IPS-20b (cell line): ENCODE measurements at regions not wholly inside any gene's neighbourhood (a gene's known extent, or its start where the extent isn't known, plus 50 kb on each side); places are given as distances from the start of the nearest gene placed in this dataset.
"Not testable (repeated sequence)": the region's sequence is repeated elsewhere in the genome, so short reads cannot be mapped to it uniquely, and the experiment has no call there.

Source experiments
- H3K27ac ChIP-seq: one replicate; pipeline ENCODE4 v1.5.1; 2013; ENCODE audit warnings: low read length
- H3K27me3 ChIP-seq: 2 replicates; pipeline ENCODE4 v1.6.1; 2013; ENCODE audit warnings: mild to moderate bottlenecking, low read length, inconsistent platforms; ENCODE audit not compliant: insufficient read depth
- H3K36me3 ChIP-seq: 2 replicates; pipeline ENCODE4 v1.6.1; 2013; ENCODE audit warnings: low read depth, mild to moderate bottlenecking, inconsistent platforms, low read length, moderate library complexity; ENCODE audit not compliant: insufficient read depth
- H3K4me1 ChIP-seq: 2 replicates; pipeline ENCODE4 v1.6.1; 2013; ENCODE audit warnings: mild to moderate bottlenecking, control low read depth, inconsistent platforms, low read length, moderate library complexity; ENCODE audit not compliant: insufficient read depth
- H3K4me3 ChIP-seq: 2 replicates; pipeline ENCODE4 v1.5.1; 2013; ENCODE audit warnings: mild to moderate bottlenecking, low read length, inconsistent platforms
- H3K9ac ChIP-seq: 2 replicates; pipeline ENCODE4 v1.6.1; 2013; ENCODE audit warnings: low read depth, mild to moderate bottlenecking, inconsistent platforms, low read length, moderate library complexity
- H3K9me3 ChIP-seq: 2 replicates; pipeline ENCODE4 v1.6.1; 2013; ENCODE audit warnings: mild to moderate bottlenecking, low read depth, low read length, inconsistent platforms; ENCODE audit not compliant: insufficient read depth

DNA sequence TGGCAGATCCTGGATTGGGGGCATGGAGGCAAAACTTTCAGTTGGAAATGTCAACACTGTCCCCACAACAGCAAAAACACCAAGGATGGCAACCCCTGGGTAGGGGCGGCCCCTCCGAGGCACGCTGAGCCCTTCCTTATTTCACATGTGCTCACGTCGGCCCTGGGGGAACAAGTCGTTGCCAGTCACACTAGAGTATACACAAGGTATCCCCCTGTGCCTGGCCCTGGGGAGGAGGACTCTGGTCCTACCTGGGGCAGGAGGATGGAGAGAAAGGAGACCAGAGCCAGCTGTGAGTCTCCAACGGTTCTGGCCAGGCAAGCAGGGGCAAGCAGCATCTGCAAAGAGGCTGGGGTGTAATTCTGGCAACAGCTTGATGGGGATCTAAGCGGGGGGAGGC, 126.9 kb upstream of the FOXD4L5 start:
- no peaks in the 10 kb centered on the region for H3K27me3 ChIP-seq
- H3K9me3 ChIP-seq: peaks cover 73% of the 10 kb centered on the region
- no peaks in the 10 kb centered on the region for H3K36me3 ChIP-seq
- no peak overlapping the region for H3K9ac ChIP-seq
- H3K27ac ChIP-seq: no peak overlapping the region
- H3K4me1 ChIP-seq: no peaks in the 10 kb centered on the region
- H3K4me3 ChIP-seq: no peak overlapping the region

DNA sequence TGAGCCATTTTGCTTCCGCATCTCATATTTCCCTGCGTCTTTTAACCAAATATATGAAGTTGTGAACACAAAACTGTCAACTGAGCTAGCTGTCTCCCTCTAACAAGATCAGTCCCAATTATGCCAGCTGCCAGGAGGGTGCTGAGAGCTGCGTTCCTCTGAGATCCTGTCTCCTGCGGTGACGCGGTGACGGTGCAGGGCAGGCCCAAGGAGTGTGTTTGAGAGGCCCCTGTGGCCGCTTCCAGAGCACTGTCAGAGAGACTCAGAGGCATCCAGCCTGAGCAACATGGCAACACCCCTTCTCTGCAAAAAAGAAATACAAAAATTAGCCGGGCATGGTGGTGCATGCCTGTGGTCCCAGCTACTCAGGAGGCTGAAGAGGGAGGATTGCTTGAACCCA, 126.3 kb upstream of the FOXD4L5 start:
- Histone ChIP-seq H3K9ac (no peak overlapping the region), H3K4me3 (no peak overlapping the region), H3K9me3 (peaks cover 69% of the 10 kb centered on the region), H3K36me3 (no peaks in the 10 kb centered on the region), H3K27ac (no peak overlapping the region), H3K4me1 (no peaks in the 10 kb centered on the region), H3K27me3 (no peaks in the 10 kb centered on the region)

DNA sequence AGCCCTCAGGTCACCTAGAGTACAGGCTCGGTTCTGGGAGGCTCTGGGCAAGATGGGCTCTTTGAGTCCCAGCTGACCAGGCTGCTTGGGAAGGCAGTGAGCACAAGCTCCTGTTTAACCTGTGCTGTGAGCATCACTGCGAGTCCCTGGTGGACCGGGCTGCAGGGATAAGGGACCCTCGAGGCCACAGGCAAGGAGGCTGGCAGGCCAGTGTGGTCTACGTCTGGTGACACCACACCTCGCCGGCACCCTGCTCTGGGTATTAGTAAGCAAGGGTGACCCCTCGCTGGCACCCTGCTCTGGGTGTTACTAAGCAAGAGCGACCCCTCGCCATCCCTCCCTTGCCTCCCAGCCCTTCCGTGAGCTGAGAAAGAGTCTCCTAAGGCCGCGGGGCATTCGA, 125.9 kb upstream of the FOXD4L5 start:
- H3K36me3 ChIP-seq: no peaks in the 10 kb centered on the region
- H3K27ac ChIP-seq: no peak overlapping the region
- H3K4me3 ChIP-seq: no peak overlapping the region
- no peaks in the 10 kb centered on the region for H3K27me3 ChIP-seq
- H3K4me1 ChIP-seq: no peaks in the 10 kb centered on the region
- peaks cover 68% of the 10 kb centered on the region for H3K9me3 ChIP-seq
- no peak overlapping the region for H3K9ac ChIP-seq

DNA sequence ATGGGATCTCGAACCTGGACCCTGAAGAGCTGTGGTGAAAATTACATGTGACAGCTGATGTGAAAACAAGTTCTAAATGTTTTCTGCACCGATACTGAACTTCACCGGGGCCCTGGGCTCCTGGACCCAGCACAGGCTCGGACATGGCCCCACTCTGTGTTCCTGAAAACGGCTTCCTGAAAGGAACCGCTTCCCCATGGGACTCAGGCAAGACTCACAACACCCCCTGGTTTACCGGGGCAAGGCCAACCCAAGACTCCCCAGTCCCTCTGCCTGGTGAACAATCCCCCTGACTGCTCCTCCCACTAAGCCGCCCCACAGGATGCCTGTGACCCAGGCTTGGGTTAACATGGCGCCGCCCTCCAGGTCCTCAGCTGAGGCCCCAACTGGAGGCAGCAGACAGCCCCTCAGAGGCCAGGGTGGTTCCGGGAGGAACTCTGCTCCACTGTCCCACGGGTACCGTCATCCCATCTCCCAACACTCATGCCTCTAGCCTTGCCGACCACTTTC, 124.5 kb upstream of the FOXD4L5 start:
- Histone ChIP-seq H3K9ac (no peak overlapping the region), H3K4me3 (no peak overlapping the region)

DNA sequence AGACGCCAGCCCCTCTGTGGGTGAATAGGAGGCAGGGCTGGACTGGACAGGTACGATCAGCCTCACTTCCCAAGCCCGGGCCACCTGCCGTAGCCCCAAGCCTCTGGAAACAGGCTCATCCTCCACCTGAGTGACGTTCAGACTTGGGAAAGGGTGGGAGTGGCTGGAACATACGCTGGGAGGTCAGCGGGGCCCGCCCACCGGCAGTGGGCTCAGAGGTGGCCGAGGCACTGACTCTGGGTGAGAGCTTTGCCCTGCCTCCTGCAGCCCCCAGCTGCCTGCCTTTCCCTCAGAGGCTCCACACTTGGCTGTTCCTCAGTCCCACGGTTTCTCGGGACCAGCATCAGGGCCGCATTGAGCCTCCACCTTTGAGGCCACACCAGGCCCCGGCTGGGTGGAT, 123.8 kb upstream of the FOXD4L5 start:
- not testable (repeated sequence) for H3K9ac ChIP-seq, H3K4me3 ChIP-seq, H3K36me3 ChIP-seq, H3K4me1 ChIP-seq, H3K27me3 ChIP-seq, H3K27ac ChIP-seq
- H3K9me3 ChIP-seq: peaks cover 66% of the 10 kb centered on the region

More for the DNA sequence above, 124.5 kb upstream of the FOXD4L5 start:
- H3K36me3 ChIP-seq: no peaks in the 10 kb centered on the region
- H3K27me3 ChIP-seq: no peaks in the 10 kb centered on the region
- H3K27ac ChIP-seq: no peak overlapping the region
- H3K4me1 ChIP-seq: no peaks in the 10 kb centered on the region
- peaks cover 66% of the 10 kb centered on the region for H3K9me3 ChIP-seq

DNA sequence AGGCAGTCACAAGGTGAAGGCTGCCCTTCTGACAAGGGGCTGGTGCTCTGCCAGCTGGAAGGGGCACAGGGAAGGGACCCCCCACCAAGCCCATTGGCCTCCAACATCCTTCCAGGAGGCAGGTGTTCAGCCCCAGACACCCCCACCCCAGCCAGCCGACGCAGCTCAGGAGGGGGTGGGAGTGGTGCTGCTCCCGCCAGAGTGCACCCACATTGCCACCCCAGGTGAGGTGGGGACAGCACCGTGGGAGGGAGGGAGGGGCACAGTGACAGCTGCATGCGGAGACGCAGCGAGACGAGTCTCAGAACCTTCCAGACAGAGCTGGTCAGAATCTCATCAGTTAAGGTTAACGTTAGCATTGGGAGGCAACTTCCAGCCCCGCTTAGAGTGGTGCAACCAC, 121.6 kb upstream of the FOXD4L5 start:
- H3K4me1 ChIP-seq, H3K27me3 ChIP-seq, H3K36me3 ChIP-seq, H3K9ac ChIP-seq, H3K27ac ChIP-seq, H3K4me3 ChIP-seq: not testable (repeated sequence)
- H3K9me3 ChIP-seq: peaks cover 55% of the 10 kb centered on the region

DNA sequence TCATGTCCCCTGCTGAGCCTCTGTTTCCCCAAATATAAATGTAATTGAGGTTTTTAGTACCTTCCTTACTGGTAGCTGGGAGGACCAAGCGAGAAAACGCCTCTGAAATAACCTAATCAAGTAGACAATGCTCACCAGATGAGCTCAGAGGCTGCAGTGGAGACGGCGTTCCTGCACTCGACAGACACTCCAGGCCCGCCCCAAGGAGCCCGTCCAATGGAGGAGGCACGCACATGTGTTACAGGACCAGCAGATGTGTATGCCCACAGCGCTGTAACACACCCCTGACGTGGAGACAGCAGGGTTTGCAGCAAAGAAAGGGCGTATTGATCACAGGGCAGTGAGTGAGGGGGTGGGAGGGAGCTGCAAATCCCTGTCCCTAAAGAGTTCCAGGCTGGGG, 120.8 kb upstream of the FOXD4L5 start:
- H3K36me3 ChIP-seq, H3K27ac ChIP-seq, H3K4me1 ChIP-seq, H3K4me3 ChIP-seq, H3K27me3 ChIP-seq, H3K9ac ChIP-seq: not testable (repeated sequence)
- peaks cover 56% of the 10 kb centered on the region for H3K9me3 ChIP-seq

DNA sequence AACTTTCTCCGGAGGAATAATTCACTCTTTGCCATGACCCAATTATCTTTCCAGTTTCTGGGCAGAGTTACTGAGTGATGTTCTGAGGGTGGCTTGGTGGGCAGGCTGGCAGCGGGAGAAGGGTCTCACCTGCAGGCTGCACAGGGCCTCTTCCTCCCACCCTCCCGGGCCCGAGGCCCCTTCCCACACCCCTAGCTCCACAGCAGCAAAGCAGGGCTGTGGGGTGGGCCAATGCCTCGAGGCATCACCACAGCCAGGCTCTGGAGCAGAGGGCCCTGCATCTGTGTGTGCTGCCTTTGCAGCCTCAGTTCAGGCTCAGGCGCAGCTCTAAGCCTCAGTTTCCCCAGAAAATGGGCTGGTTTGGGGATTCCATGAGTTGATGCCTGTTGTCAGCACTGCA, 120.2 kb upstream of the FOXD4L5 start:
- no peaks in the 10 kb centered on the region for H3K27me3 ChIP-seq
- H3K27ac ChIP-seq: no peak overlapping the region
- no peak overlapping the region for H3K9ac ChIP-seq
- H3K4me1 ChIP-seq: no peaks in the 10 kb centered on the region
- H3K36me3 ChIP-seq: no peaks in the 10 kb centered on the region
- H3K9me3 ChIP-seq: peaks cover 52% of the 10 kb centered on the region
- H3K4me3 ChIP-seq: no peak overlapping the region

DNA sequence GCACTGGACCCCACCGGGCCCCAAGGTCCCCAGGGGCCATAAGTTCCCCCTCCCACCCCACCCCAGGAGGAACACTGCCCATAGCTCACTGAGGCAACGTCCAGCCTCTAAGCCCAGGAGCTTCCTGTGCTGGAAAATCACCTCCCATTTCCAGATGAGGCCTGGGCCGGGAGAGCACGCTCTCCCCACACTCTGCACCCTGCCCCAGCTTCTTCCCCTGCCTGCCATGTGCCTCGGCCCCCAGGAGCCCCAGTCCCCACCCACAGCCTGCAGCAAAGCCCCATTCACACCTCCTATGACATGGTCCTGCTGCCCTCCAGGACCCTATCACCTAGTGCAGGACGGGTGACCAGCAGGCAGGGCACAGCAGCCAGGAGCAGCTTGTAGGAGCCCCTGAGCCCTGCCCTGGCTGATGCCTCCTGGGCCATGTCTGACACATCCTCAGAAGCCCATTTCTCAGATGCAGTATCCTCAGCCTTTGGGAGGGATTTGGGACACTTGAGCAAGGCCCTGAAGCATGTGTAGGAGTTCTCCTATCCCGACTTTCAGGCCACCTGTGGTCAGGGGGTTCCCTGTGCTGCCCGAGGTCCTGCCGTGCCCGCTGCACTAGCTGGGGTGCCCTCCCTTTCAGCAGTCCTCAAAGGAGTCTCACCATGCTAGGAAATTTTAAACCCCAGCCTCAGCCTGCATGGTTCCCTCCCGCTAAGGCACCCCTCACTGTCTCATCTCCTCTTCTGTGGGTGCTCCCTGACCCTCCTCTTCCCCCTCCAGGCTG, 119.4 kb upstream of the FOXD4L5 start:
- H3K9me3 ChIP-seq: peaks cover 45% of the 10 kb centered on the region
- no peaks in the 10 kb centered on the region for H3K4me1 ChIP-seq
- no peak overlapping the region for H3K9ac ChIP-seq
- H3K36me3 ChIP-seq: no peaks in the 10 kb centered on the region
- H3K4me3 ChIP-seq: no peak overlapping the region
- no peaks in the 10 kb centered on the region for H3K27me3 ChIP-seq
- no peak overlapping the region for H3K27ac ChIP-seq

DNA sequence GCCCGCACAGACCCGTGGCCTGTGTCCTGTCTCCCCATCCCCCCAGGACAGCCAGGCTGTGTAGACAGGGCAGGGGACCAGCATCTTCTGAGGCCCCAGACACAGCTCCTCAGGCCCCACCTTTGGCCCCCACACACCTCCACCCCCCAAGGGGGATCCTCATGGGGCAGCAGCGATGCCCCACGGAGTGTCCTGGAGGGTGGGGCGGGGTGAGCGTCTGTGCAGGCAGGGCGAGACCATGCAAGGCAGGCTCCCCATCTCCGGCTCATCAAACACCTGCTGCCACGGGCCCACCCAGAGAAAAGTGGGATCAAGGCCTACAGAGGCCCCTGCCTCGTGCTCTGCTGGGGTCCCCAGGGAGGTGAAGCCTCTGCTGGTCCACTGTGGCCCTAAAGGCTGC, 118.7 kb upstream of the FOXD4L5 start:
- Histone ChIP-seq H3K9me3 (peaks cover 43% of the 10 kb centered on the region), H3K9ac (no peak overlapping the region), H3K27me3 (no peaks in the 10 kb centered on the region)

DNA sequence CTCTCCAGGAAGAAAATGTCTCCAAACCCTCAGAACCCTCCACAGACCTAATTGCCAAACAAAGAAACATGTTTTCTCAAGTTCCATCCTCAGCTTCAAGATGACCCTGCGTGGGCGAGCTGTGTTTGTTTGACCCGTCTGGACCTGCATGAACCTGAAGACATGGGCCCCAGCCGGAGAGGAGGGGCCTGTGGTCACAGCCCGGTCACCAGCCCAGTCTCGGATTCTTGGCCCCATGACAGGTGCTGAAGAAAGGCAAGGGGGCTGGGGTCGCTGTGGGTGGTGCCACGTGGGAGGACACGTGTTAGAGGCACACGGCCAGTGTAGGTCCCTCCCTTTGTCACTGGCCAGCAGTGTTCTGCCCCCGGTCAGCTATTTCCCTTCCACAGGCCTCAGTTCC, 118.1 kb upstream of the FOXD4L5 start:
- not testable (repeated sequence) for H3K4me1 ChIP-seq, H3K4me3 ChIP-seq, H3K27me3 ChIP-seq, H3K36me3 ChIP-seq, H3K27ac ChIP-seq, H3K9ac ChIP-seq
- peaks cover 37% of the 10 kb centered on the region for H3K9me3 ChIP-seq

More for the DNA sequence above, 118.7 kb upstream of the FOXD4L5 start:
- H3K4me1 ChIP-seq: no peaks in the 10 kb centered on the region
- H3K36me3 ChIP-seq: no peaks in the 10 kb centered on the region
- H3K27ac ChIP-seq: no peak overlapping the region
- no peak overlapping the region for H3K4me3 ChIP-seq

DNA sequence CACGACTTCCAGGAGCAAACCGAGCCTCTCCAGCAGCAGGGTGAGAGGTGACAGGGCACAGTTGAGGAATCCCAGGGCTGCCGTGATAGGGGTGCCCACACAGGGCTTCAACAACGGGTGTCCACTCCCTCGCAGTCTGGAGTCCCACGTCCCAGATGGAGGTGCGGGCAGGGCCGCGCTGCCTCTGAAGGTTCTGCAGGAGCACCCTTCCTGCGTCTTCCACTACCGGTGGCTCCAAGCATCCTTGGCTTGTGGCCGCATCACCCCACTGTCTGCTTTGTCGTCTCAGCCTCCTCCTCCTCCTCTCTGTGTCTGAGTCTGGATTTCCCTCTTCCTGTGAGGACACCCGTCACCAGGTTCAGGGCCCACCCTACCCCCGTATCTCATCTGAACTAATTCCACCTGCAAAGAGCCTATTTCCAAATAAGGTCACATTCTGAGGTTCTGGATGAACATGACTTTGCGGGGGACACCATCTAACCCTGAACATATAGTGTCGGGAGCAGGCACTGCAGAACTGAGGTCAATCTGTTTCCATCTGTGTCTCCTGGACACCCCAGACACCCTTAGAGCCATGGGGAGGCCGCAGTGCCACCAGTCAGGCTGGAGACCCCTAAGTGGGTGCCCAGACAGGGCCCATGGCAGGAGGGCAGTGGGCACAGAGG, 117.3 kb upstream of the FOXD4L5 start:
- not testable (repeated sequence) for H3K27me3 ChIP-seq, H3K4me3 ChIP-seq, H3K4me1 ChIP-seq, H3K27ac ChIP-seq, H3K36me3 ChIP-seq, H3K9ac ChIP-seq
- peaks cover 35% of the 10 kb centered on the region for H3K9me3 ChIP-seq
